AG09319 (cell line): ENCODE measurements at regions not wholly inside any gene's neighbourhood (a gene's known extent, or its start where the extent isn't known, plus 50 kb on each side); places are given as distances from the start of the nearest gene placed in this dataset.
"Not testable (repeated sequence)": the region's sequence is repeated elsewhere in the genome, so short reads cannot be mapped to it uniquely, and the experiment has no call there.

ENCODE experiments used
- DNase-seq: peaks from one replicate; pipeline ENCODE4 v3.0.0-alpha.2; 2010; ENCODE audit warnings: low read depth; ENCODE audit errors: extremely low read depth
- TF ChIP-seq, protein P1 (sequence below): IDR thresholded peaks from 2 replicates; pipeline ENCODE4 v1.5.1; 2011; ENCODE audit warnings: low read depth, mild to moderate bottlenecking, inconsistent platforms, low read length, moderate library complexity

DNA sequence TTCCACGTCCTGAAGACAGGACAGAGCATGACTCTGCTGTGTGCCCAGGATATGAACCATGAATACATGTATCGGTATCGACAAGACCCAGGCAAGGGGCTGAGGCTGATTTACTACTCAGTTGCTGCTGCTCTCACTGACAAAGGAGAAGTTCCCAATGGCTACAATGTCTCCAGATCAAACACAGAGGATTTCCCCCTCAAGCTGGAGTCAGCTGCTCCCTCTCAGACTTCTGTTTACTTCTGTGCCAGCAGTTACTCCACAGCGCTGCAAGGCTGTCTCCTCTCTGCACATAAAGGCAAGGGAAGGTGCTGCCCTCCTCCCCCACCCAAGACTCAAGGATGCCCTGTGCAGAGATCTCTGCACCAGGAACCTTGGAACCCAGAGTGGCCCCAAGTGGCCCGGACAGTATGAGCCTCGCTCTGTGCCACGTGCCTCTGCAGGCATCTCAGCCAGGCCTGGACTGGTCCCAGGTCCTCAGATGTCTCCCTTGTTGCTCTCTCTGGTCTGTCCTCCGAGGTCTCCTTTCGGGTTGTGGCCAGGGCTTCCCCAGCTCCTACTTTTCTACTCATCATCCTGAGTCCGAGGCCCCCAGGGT lies 230.3 kb upstream of the PRSS58 start:
- TF ChIP-seq, protein P1, sequence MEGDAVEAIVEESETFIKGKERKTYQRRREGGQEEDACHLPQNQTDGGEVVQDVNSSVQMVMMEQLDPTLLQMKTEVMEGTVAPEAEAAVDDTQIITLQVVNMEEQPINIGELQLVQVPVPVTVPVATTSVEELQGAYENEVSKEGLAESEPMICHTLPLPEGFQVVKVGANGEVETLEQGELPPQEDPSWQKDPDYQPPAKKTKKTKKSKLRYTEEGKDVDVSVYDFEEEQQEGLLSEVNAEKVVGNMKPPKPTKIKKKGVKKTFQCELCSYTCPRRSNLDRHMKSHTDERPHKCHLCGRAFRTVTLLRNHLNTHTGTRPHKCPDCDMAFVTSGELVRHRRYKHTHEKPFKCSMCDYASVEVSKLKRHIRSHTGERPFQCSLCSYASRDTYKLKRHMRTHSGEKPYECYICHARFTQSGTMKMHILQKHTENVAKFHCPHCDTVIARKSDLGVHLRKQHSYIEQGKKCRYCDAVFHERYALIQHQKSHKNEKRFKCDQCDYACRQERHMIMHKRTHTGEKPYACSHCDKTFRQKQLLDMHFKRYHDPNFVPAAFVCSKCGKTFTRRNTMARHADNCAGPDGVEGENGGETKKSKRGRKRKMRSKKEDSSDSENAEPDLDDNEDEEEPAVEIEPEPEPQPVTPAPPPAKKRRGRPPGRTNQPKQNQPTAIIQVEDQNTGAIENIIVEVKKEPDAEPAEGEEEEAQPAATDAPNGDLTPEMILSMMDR: no peak
- no peak for DNase-seq

DNA sequence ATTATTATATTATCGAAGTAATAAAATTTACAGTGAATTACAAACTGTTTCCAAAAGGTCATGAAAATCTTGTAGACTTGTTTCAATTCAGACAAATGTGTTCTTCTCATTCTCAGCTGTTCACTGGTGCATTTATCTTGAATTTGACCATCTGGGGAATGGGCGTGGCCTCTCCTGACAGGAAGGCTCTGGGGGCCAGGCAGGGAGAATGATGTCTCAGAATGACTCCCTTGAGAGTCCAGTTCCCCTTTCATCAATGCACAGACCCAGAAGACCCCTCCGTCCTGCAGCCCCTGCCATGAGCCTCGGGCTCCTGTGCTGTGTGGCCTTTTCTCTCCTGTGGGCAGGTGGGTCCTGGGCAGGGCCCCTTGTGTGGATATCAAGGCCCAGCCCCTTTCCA lies 229.7 kb upstream of the PRSS58 start:
- not testable (repeated sequence) for DNase-seq

DNA sequence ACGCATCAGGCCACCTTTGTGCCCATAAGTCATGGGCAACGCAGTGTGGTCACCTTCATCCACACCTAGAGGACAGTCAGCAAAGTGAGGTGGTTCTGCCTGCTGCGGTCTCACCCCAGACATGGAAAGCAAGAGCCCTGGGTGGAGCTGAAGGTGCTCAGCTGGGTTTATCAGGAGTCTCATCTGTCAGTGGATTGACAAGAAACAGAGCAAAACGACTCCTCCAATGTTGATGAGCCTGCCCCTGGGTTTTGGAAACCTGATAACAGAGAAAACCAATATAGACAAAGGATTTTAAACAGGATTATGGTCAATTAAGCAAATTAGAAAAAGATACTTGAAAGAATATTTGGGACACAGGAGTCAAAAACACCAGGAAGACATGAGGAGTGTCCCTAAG lies 229.3 kb upstream of the PRSS58 start:
- DNase-seq: no peak
- TF ChIP-seq, protein P1: no peak

DNA sequence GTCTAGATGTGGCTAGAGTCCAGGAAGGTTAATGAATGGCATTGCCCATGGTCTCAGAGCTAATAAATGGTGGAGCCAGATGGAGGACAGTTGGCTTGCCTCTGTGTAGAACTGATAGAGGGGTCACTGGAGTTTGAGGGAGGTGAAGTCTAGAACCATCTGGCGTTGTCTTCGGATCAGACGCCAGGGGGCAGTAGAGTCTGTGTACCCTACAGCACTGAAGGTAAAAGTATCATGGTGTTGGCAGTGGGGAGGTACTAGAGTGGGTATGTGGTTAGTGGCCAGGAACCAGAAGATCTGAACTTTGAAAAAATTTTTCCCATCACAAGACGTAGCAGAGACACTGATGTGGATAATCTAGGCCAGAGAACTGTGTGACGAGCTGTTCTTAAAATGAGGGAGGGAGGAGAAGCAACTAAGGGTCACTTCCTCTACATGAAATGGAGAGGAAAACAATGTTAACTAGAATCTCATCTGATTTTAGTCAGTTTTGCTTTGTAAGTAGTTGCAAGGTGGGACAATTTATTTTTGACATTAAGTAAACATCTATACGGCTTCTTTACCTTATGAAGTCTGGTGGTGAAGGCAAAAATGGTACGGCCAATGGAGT lies 227.9 kb upstream of the PRSS58 start:
- TF ChIP-seq, protein P1: peak; percentile 48
- DNase-seq: no peak

DNA sequence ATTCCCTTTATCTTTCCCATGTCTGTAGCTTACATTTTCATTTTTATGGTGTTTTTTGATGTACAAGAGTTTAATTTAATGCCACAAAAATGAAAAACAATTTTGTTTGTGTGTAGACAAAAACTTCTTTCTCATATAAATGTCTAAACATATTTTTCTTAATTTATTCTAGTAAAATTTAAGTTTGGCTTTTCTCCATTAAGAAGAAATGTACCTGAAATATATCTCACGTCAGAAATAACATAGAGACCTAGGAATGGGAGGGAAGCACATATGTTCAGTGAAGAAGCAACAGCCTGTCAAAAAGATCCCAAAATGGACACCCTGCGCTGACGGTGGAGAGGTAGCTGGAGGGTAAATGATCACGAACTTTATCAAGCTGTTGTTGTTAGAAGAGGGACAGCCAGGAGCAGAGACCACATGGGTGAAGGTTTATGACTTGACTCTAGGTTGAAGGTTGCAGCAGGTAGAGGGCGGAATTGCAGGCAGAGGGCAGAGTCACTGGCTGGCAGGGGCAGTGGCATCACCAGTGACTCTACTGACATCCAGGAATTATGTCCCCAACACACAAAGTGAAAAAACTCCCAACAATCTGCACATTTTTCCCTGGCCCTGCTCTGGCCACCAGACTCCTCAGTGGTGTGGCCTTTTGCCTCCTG lies 225.9 kb upstream of the PRSS58 start:
- TF ChIP-seq, protein P1: no peak
- no peak for DNase-seq

DNA sequence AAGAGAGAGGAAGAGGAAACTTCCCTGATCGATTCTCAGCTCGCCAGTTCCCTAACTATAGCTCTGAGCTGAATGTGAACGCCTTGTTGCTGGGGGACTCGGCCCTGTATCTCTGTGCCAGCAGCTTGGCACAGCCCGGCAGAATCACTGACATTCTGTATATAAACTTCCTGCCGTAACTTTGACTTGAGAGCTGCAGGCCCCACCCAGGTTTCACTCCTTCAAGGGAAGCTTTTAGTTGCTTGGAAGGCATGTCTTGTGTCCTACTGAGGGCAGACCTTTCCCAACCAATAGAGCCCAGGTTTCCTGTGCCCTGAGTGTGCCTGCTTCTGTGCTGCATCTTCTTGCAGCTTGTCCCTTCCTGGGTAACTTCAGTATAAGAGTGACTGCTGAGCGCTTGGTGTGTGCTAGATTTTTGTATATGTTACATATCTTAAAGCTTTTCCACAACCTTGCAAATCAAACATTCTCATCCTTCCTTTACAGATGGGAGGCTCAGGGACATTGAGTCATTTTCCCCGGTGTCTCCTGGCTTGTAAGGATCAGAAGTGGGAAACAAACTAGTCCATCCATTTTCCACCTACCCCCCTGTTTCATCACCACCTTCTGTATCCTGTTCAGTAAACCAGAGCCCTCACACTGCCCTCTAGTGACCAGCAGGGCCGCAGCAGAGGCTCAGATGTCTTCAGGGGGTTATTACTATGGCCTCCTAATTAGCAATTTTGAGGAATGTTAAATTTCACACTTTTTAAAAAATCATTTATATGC lies 225.2 kb upstream of the PRSS58 start:
- no peak for DNase-seq
- TF ChIP-seq, protein P1: peak; percentile 99

DNA sequence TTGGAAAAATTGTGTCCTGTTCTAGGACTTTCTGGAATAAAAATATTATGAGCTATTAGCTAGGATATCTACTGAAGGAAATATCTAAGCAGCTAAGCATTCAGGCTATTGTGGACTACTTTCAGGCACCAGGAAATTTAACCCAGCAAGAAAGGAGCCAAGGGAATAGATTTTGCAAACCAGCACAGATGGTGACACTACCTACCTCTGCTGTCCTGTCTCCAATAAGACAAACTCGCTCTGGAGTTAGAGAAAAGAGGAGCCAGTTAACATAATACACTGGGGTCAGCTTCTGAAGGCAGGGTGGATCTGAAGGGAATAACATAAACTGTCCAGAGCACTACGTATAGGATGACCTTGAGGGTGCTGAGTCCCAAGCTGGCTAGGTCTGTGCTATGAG lies 223.7 kb upstream of the PRSS58 start:
- DNase-seq: no peak
- TF ChIP-seq, protein P1: peak; percentile 44
